B cell (primary cell): ENCODE measurements at regions not wholly inside any gene's neighbourhood (a gene's known extent, or its start where the extent isn't known, plus 50 kb on each side); places are given as distances from the start of the nearest gene placed in this dataset.

Source experiments
- ATAC-seq: fragments of 200-7000 bp; cut with Tn5 transposase; one replicate; pipeline ENCODE4 v1.10.0; 2021; ENCODE audit warnings: low read depth, mild to moderate bottlenecking, moderate number of reproducible peaks, moderate library complexity
- CTCF ChIA-PET: fragments of 350-600 bp; sonication (Branson Sonifier 250); formaldehyde crosslinking; loops from one replicate; lab custom pipeline; 2021; ENCODE audit warnings: antibody characterized with exemption, inconsistent platforms; lab: Charles Lee
- POLR2A ChIA-PET: fragments of 350-600 bp; sonication (Branson Sonifier 250); formaldehyde crosslinking; loops from one replicate; lab custom pipeline; 2021; ENCODE audit warnings: antibody characterized with exemption; lab: Charles Lee
- DNase-seq: peaks from one replicate; pipeline ENCODE4 v3.0.0; 2013
- H2AFZ ChIP-seq: 2 replicates; pipeline ENCODE4 v1.6.1; 2012; ENCODE audit warnings: mild to moderate bottlenecking, low read depth, low read length; ENCODE audit not compliant: insufficient read depth, poor library complexity, severe bottlenecking
- H3K27ac ChIP-seq, 2 donors: 1 replicate in 1 of 2; 2 replicates in 1 of 2; pipeline ENCODE4 v1.5.1; 2012 to 2013; ENCODE audit warnings: low read length in 2 of 2, mild to moderate bottlenecking in 2 of 2, moderate library complexity in 1 of 2
- H3K27me3 ChIP-seq, 4 experiments: fragments of 200-600 bp in 1 of 4; sonication (generic) in 1 of 4; replicated peaks in 1 of 4; 1 replicate in 2 of 4; 2 replicates in 2 of 4; pipeline versions ENCODE4 v1.6.1 to v1.7.0; 2013 to 2016; ENCODE audit warnings: low read length in 3 of 4, mild to moderate bottlenecking in 2 of 4, mixed read lengths in 1 of 4, moderate library complexity in 1 of 4; ENCODE audit not compliant: insufficient read depth in 4 of 4, control insufficient read depth in 3 of 4; ENCODE audit errors: control extremely low read depth in 1 of 4
- H3K36me3 ChIP-seq, 2 experiments: replicated peaks in 1 of 2; 1 replicate in 1 of 2; 2 replicates in 1 of 2; pipeline versions ENCODE4 v1.6.1 to v1.7.1; 2013; ENCODE audit warnings: low read length in 1 of 2; ENCODE audit not compliant: insufficient read depth in 2 of 2, control insufficient read depth in 1 of 2; ENCODE audit errors: control extremely low read depth in 1 of 2, extremely low read depth in 1 of 2
- H3K4me1 ChIP-seq, 2 donors: fragments of 200-600 bp in 1 of 2; sonication (generic) in 1 of 2; 1 replicate in 1 of 2; 2 replicates in 1 of 2; pipeline versions ENCODE4 v1.5.1 to v1.6.1; 2013 to 2017; ENCODE audit warnings: low read length in 2 of 2; ENCODE audit not compliant: control insufficient read depth in 2 of 2, insufficient read depth in 2 of 2
- H3K4me2 ChIP-seq: replicated peaks from 2 replicates; pipeline ENCODE3; 2012; ENCODE audit warnings: mild to moderate bottlenecking, low read depth, low read length; ENCODE audit not compliant: poor library complexity, severe bottlenecking
- H3K4me3 ChIP-seq, 5 experiments: fragments of 200-600 bp in 1 of 5; sonication (generic) in 1 of 5; 1 replicate in 3 of 5; 2 replicates in 2 of 5; pipeline versions ENCODE4 v1.5.1 to v1.7.0; 2011 to 2016; ENCODE audit warnings: low read length in 4 of 5, mild to moderate bottlenecking in 4 of 5, low read depth in 2 of 5, control low read depth in 1 of 5, moderate library complexity in 1 of 5; ENCODE audit not compliant: insufficient read depth in 1 of 5; ENCODE audit errors: control extremely low read depth in 1 of 5, extremely low read depth in 1 of 5
- H3K79me2 ChIP-seq: fragments of 200-600 bp; sonication (generic); one replicate; pipeline ENCODE4 v1.6.0; 2016; ENCODE audit warnings: low read length; ENCODE audit not compliant: control insufficient read depth, insufficient read depth
- H3K9ac ChIP-seq: fragments of 200-600 bp; sonication (generic); 2 replicates; pipeline ENCODE4 v1.6.1; 2017; ENCODE audit warnings: mild to moderate bottlenecking, low read length, moderate library complexity
- H3K9me3 ChIP-seq, 3 donors: one replicate each; pipeline versions ENCODE4 v1.6.1 to v1.7.1; 2013; ENCODE audit warnings: low read length in 2 of 3; ENCODE audit not compliant: control insufficient read depth in 2 of 3, insufficient read depth in 1 of 3; ENCODE audit errors: control extremely low read depth in 1 of 3
- H4K20me1 ChIP-seq: 2 replicates; pipeline ENCODE4 v1.6.0; 2012; ENCODE audit warnings: mild to moderate bottlenecking, low read length; ENCODE audit not compliant: insufficient read depth, control insufficient read depth, poor library complexity, severe bottlenecking
- H3K27ac Mint-ChIP-seq: one replicate; pipeline ENCODE4 v1.8.0; 2021; ENCODE audit warnings: mixed read lengths
- H3K27me3 Mint-ChIP-seq: one replicate; pipeline ENCODE4 v1.8.0; 2021; ENCODE audit warnings: mixed read lengths
- H3K4me1 Mint-ChIP-seq: one replicate; pipeline ENCODE4 v1.8.0; 2021; ENCODE audit warnings: mixed read lengths
- H3K4me3 Mint-ChIP-seq: one replicate; pipeline ENCODE4 v1.8.0; 2021; ENCODE audit warnings: mixed read lengths
- H3K9me3 Mint-ChIP-seq: one replicate; pipeline ENCODE4 v1.8.0; 2022; ENCODE audit warnings: mixed read lengths; ENCODE audit not compliant: insufficient read depth
- EZH2 ChIP-seq: IDR thresholded peaks from 2 replicates; pipeline ENCODE4 v1.6.1; 2012; ENCODE audit warnings: borderline replicate concordance, low read depth, mild to moderate bottlenecking, moderate library complexity, low read length; ENCODE audit not compliant: insufficient read depth, poor library complexity, severe bottlenecking
- WGBS: methylation state at CpG from one replicate; pipeline ENCODE4 v1.1.5; 2013; ENCODE audit warnings: missing lambda C conversion rate; ENCODE audit not compliant: insufficient coverage; 5-methylcytosine and 5-hydroxymethylcytosine counted together
- intact Hi-C: fragments of 100-400 bp; cut with micrococcal nuclease; formaldehyde crosslinking; loops from one replicate; pipeline ENCODE4 v1.10.0; 2022
- TF ChIP-seq, protein P1 (sequence below): fragments of 200-600 bp; IDR thresholded peaks from one replicate; pipeline ENCODE4 v1.8.0; 2022; ENCODE audit warnings: antibody characterized with exemption, mild to moderate bottlenecking

- Histone ChIP-seq H3K27ac (no peak overlapping the region), H2AFZ (no peak overlapping the region), H3K4me1 (no peaks in the 10 kb centered on the region), H3K79me2 (no peaks in the 10 kb centered on the region), H3K9me3 (no peaks in the 10 kb centered on the region), H3K9ac (no peak overlapping the region), H3K27me3 (no peaks in the 10 kb centered on the region), H3K4me2 (no peak overlapping the region), H3K4me3 (no peak overlapping the region), H4K20me1 (no peaks in the 10 kb centered on the region), H3K36me3 (no peaks in the 10 kb centered on the region)
- CTCF ChIA-PET = no interaction called here
- POLR2A ChIA-PET = no interaction called here
- peaks cover 3% of the 10 kb centered on the region for H3K9me3 Mint-ChIP-seq
- no peak overlapping the region for H3K27ac Mint-ChIP-seq
- no peak overlapping the region for H3K4me3 Mint-ChIP-seq
- no peaks in the 10 kb centered on the region for H3K27me3 Mint-ChIP-seq
- ATAC-seq (no peak), DNase-seq (no peak)
- no peaks in the 10 kb centered on the region for H3K4me1 Mint-ChIP-seq
- TF ChIP-seq, protein P1, sequence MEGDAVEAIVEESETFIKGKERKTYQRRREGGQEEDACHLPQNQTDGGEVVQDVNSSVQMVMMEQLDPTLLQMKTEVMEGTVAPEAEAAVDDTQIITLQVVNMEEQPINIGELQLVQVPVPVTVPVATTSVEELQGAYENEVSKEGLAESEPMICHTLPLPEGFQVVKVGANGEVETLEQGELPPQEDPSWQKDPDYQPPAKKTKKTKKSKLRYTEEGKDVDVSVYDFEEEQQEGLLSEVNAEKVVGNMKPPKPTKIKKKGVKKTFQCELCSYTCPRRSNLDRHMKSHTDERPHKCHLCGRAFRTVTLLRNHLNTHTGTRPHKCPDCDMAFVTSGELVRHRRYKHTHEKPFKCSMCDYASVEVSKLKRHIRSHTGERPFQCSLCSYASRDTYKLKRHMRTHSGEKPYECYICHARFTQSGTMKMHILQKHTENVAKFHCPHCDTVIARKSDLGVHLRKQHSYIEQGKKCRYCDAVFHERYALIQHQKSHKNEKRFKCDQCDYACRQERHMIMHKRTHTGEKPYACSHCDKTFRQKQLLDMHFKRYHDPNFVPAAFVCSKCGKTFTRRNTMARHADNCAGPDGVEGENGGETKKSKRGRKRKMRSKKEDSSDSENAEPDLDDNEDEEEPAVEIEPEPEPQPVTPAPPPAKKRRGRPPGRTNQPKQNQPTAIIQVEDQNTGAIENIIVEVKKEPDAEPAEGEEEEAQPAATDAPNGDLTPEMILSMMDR = no peak
- TF ChIP-seq EZH2 = no peak
- intact Hi-C loops = no loop called here
These were observed 1392.4 kb upstream of the CELF2 start for GRCh38 chr10:9625304-9625703.

GRCh38 chr10:9634466-9634865 lies 1383.2 kb upstream of the CELF2 start:
- Mint-ChIP-seq H3K4me1 (no peaks in the 10 kb centered on the region), H3K27me3 (no peaks in the 10 kb centered on the region), H3K4me3 (no peak overlapping the region), H3K9me3 (peaks cover 3% of the 10 kb centered on the region), H3K27ac (no peak overlapping the region)
- WGBS = 79% methylated on average over 2 of the region's 3 CpGs
- intact Hi-C loops = no loop called here
- no peaks in the 10 kb centered on the region for H3K79me2 ChIP-seq
- no peak overlapping the region for H3K9ac ChIP-seq
- no peak overlapping the region for H2AFZ ChIP-seq
- no peak overlapping the region for H3K4me3 ChIP-seq
- H3K27me3 ChIP-seq = no peaks in the 10 kb centered on the region
- H3K36me3 ChIP-seq = no peaks in the 10 kb centered on the region
- H4K20me1 ChIP-seq = no peaks in the 10 kb centered on the region
- H3K4me1 ChIP-seq = no peaks in the 10 kb centered on the region
- POLR2A ChIA-PET = no interaction called here
- no peak overlapping the region for H3K4me2 ChIP-seq
- ATAC-seq (no peak), DNase-seq (no peak)
- H3K9me3 ChIP-seq = no peaks in the 10 kb centered on the region
- no peak for TF ChIP-seq EZH2
- TF ChIP-seq, protein P1 = no peak
- no peak overlapping the region for H3K27ac ChIP-seq
- CTCF ChIA-PET = no interaction called here
